H1 (cell line): ENCODE measurements at regions not wholly inside any gene's neighbourhood (a gene's known extent, or its start where the extent isn't known, plus 50 kb on each side); places are given as distances from the start of the nearest gene placed in this dataset.

Source experiments
- ATF2 ChIP-seq: IDR thresholded peaks from 2 replicates; pipeline ENCODE4 v1.6.1; 2012; ENCODE audit warnings: low read length, inconsistent platforms
- BACH1 ChIP-seq: IDR thresholded peaks from 2 replicates; pipeline ENCODE4 v1.6.1; 2012; ENCODE audit warnings: low read length, improper control_type of control experiment
- CBX8 ChIP-seq: fragments of 300-800, 300-1000 bp; sonication (generic); IDR thresholded peaks from 2 replicates; pipeline ENCODE4 v1.7.1; 2016; ENCODE audit warnings: low read depth, low read length, borderline replicate concordance
- HDAC6 ChIP-seq: IDR thresholded peaks from one replicate; pipeline ENCODE4 v1.7.1; 2012; ENCODE audit warnings: low read depth, mild to moderate bottlenecking, inconsistent platforms, low read length, moderate library complexity
- TAF1 ChIP-seq: IDR thresholded peaks from 2 replicates; pipeline ENCODE4 v1.6.1; 2011; ENCODE audit warnings: mild to moderate bottlenecking, low read depth, low read length

GRCh38 chr7:153010416-153010815, 250.9 kb downstream of the ACTR3B start (continued):
- TF ChIP-seq BACH1, result no peak
- no peak for TF ChIP-seq ATF2
- no peak for TF ChIP-seq HDAC6
- no peak for TF ChIP-seq TAF1
- no peak for TF ChIP-seq CBX8
